NCI-H1417 treated with DMSO at 0.1 percent for 48 hours (cell line): ENCODE measurements at regions not wholly inside any gene's neighbourhood (a gene's known extent, or its start where the extent isn't known, plus 50 kb on each side); places are given as distances from the start of the nearest gene placed in this dataset.

ENCODE experiments used
- DNase-seq: peaks from one replicate; lab custom pipeline; 2025; lab: John Stamatoyannopoulos, UW

DNA sequence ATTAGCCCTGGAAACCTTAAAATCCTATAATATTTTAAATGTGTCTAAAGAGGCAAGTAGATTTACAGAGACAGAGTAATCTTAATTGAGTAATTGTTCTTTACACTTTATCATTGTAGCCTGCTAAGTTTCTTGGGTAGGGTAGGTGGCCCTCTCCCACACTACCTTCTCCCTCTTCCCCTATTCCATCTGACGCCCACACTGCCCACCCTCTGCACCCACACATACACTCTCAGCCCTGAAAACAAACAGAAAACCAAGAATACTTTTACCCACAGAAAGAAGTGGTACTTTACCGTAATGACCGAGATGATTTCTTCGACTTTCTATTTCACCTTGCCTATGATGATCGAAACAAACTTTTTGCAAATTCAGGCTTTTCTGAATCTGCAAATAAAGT is 320.4 kb upstream of the OBI1 start:
- DNase-seq: no peak

DNA sequence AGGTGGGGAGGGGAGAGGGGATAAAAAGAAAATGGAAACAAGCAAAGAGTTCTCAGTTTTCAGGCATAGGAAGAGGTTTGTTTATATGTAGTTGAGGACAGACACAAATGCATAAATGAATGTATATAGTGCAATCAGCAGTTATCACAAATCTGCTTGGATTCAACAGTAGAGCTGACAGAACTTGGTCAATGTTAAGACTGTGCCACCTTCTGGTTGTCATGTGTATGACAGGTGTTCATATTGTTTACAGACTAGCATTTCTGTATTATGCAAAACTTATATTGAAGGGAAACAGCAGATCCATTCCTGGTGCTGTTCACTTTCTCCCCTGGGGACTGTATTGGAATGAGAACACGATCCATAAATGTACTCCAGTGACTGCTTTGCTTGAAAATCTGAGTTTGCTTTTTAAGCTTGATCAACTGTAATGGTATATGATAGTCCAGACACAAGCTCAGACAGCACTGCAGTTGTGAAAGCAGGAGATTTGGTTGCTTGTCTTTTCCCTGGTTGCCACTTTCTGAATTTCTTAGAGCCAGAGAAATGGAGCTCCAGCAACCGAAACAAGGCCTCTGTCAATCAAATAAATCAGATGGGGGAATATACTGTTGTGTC is 319.5 kb upstream of the OBI1 start:
- peak; percentile 69 for DNase-seq

DNA sequence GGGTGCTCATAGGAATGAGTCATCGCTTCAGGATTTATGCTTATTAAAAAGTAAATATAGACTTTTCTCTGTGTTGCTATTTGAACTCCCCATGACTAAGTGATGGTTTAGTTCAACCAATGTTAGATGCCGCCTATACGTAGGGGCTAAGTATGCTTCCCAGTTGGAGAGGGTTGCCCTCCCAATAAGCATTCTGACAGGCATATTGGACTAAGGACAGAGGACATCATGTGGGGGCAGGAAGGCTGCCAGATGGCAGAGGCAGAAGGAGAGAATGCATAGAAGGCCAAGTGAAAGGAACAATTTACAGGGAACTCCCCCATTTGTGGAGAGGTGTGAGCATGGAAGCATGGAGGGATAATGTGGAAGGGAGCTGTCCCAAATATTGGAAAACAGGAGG is 318.4 kb upstream of the OBI1 start:
- no peak for DNase-seq

- DNase-seq: no peak
Measured at GRCh38 chr13:78976696-78977095, 317.7 kb upstream of the OBI1 start.

- no peak for DNase-seq
Measured at GRCh38 chr13:78972561-78972960, 313.6 kb upstream of the OBI1 start.

DNA sequence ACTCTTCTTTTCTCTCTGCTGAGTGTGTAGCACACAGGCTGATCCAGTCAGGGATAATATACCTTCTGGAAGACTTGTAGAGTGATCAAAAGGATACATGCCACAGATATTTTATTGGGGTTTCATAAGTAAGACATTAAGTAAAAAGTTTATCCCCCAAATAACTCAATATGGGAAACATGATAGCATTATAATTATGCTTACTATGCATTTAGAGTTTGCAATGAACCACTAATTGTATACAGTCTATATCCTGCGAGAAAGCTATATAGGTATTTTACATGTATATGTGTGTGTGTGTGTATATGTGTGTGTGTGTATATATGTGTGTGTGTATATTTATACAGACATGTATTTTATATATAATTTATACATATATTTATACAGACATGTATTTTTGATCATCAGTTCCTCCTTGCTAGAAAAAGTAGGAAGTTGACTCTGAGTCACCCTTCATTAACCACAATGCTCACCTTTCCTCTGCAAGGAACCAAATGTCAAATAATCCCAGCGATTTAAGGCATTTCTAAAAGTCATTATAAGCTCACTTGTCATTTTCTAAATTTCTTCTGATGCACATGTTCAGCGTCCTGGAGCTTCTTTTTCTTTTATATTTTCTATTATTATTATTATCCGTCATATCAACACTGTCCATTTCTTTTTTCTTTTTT is 312.5 kb upstream of the OBI1 start:
- DNase-seq: no peak

- no peak for DNase-seq
Measured at GRCh38 chr13:78960881-78961280, 301.9 kb upstream of the OBI1 start.

DNA sequence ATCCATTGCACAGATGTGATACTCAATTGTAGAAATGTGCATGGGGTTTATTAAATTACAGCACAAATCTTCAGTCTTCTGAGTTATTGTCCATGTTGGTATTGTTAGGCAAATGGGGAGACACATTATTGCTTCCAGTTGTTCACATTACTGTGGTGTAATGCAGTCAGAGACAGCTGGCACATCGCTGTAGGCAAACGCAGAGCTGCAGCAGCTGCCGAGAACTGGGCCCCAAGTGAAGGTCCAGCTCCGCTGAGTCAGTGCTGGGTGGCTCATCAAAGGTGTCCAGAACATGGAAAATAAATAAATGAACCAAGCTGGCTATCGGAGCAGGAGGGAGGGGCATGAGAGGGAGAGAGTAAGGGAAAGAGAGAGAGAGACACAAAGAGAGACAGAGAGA is 299.1 kb upstream of the OBI1 start:
- no peak for DNase-seq

DNA sequence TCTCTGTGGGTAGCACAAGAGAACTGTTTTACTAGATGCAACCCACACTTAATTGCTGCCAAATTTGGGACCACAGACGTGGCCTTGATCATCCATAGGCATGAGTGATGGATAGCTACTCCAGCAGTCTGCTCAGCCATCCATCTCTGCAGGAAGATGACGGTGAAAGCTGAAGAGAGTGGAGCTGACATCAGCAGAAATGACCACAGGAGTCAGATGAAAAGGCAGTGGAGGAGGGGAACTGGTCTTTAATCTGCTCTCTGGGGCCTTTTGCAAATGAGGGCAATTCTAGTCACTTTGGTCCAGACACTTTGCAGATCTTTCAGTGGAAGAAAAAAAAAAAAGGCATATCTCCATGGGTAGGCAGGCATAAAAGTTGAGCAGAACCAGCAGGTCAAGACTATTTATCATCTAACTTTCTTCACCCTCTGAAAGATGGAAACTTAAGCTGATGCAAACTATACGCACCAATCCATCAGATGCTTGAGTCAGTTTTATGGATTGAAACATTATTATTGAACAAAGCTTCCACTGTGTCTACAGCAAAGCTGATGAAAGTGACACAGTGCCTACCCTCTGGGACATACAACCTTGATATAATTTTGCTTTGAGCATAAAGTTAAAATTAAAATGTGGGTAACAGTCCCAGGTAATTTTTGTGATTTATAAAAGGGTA is 281.6 kb upstream of the OBI1 start:
- no peak for DNase-seq

DNA sequence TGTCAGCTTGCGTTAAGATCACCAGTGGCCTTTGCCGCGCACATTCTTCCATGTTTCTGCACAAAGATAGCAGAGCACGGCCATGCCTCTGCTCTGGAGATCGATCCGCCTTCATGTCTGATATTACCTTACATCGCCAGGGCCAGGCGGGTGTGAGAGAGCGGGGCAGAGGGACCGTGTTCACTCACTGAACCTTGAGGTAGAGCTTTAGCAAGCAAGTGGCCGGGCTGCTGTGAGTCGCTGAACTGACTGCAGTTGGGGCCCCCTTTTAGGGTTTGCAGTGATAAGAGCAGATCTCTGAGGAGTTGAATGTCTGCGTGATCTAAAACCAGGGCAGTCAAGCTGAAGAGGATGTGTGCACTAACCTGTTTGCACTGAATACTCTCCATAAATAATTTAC is 275.4 kb upstream of the OBI1 start:
- no peak for DNase-seq

DNA sequence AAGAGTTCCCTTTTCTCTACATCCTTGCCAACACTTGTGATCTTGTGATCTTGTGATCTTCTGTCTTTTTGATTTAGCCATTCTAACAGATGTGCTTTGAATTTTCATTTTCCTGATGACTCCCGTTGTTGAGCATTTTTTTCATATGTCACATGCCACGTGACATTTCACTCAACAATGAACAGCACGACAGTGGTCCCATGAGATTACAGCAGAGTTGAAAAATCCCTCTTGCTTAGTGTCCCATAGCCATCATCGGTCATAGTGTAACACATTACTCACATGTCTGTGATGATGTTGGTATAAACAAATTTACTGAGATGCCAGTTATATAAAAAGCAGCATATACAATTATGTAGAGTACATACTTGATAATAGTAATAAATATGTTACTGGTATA is 256.1 kb upstream of the OBI1 start:
- no peak for DNase-seq

DNA sequence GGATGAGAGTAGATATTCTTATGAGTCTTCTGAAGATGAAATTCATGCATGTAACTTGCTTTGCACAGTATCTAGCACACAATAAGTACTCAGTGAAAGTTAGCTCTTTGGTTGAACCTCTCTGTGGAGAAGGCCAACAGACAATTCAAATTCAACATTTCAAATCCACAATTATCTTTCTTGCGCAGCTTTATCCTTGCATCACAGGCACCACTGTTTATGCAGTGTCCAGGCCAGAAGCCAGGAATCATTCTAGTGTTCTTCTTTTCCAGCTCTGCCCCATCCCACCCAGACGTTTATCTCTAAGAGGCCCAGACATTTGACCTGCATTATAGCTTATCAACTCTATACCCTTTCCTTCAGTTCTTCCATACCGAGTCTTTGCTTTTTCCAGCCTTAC is 254.7 kb upstream of the OBI1 start:
- no peak for DNase-seq

GRCh38 chr13:78910147-78910546 is 251.2 kb upstream of the OBI1 start:
- DNase-seq: no peak

- DNase-seq: no peak
Measured at GRCh38 chr13:78909276-78909675, 250.3 kb upstream of the OBI1 start.

- no peak for DNase-seq
Measured at GRCh38 chr13:78907006-78907405, 248.1 kb upstream of the OBI1 start.

DNA sequence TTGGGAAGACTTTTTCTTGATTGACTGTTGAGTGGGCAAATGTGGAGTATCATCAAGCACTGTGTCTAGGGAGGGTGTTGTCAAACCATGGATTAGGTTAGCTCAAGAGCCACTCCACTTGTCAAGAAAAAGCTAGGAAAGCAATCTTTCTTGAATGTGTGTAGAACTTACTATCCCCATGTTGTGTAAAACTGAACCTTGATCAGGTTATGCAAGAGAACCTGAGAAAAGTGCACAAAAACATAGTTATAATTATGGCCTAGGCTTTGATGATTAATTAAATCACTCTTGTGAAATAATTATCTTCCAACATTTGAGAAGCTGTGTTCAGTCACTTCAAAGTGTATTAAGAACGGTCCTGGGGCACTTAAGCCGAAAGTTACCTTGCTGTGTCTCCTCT is 238.2 kb upstream of the OBI1 start:
- no peak for DNase-seq

GRCh38 chr13:78884571-78884970 is 225.6 kb upstream of the OBI1 start:
- DNase-seq: no peak

GRCh38 chr13:78881751-78882150 is 222.8 kb upstream of the OBI1 start:
- peak; percentile 93 for DNase-seq

GRCh38 chr13:78881054-78881453 is 222.1 kb upstream of the OBI1 start:
- DNase-seq: peak; percentile 37

DNA sequence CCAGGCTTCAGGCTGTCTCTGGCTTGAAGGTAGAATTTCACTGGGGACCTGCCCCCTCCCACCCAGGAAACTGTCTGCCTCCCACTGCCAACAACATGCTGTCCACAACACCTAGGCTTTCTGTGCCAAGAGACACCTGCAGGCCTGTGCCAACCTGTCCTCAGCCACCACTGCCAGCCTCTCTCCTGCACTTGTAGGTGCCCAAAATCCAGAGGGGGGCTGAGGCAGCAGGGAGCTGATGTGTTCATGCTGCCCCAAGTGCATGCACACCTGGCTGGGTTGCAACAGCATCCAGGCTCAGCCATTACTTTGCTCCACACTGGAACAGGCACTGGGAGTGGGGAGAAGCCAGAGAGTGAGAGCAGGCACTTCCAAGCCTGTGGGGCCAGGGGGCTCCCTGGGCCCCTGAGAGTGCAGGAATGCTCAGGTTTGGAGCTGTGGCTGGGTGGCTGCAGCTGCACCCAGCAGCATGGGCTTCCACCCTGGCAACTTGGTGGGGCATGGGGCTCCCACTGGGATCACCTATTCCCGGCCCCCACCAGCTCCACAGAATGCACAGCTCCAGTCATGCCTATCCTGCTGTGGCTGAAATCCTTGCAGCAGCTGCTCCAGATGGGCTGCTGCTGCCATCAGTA is 218.1 kb upstream of the OBI1 start:
- DNase-seq: no peak

DNA sequence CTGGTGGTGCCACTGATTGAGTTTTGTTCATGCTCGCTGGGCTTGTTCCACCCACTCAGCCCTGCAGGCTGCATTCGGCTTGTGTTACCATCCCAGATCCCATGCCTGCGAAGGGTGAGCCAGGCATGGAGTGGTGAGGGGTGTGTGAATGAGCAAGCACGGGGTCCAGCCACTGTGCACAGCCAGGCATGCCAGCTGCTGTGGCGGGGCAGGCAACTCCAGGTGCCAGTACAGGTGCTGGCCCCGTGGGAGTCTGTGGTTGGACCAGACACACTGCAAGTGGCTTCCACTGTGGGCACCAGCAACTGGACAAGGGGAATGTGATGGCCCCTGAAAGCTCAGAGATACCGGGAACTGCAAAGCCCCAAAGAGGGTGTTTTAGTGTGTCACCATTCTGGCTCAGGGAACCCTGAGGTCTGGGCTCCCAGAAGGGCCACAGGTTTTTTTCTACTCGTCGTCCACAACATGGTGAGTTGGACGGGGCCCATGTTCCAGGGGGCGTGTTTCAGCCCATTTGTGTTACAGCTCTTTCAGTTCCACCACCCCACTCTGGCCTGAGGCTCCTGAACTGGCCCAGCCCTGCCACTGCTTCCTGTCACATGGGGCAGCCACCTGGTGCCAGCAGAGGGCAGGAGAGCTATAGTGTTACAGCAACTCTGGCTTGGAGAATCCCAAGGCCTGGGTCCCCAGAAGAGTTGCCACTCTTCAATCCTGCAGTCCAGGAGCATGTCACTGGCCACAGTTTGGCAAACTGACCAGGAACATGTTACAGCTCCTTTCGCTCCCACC is 217.0 kb upstream of the OBI1 start:
- no peak for DNase-seq

DNA sequence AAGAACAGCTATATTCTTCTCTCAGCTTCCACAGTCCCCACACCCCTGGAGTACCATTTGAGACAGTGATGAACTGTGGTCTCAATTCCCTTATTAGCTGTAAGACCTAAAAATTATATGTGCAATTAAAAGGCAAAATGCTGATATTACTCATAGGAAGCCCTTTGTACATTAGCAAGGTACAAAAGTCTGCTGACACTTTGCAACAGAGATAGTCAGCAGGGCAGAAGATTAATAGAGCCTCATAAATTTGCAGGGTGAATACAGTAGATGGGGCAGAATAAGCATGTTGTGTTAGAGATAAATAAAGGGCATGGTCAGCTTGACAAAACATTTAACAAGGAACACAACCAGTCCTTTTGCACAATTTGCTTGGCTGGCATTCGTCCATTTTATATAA is 210.0 kb upstream of the OBI1 start:
- DNase-seq: peak; percentile 18
